ENCODE measurements at regions not wholly inside any gene's neighbourhood (a gene's known extent, or its start where the extent isn't known, plus 50 kb on each side); places are given as distances from the start of the nearest gene placed in this dataset.

- TF ChIP-seq CTCF (conservative IDR thresholded peaks at IDR 0.05 in 1 of 2, IDR thresholded peaks at IDR 0.05 in 1 of 2; ENCODE audit: low read depth in 1 of 2, low read length in 2 of 2) = no peak
- no peak for TF ChIP-seq EZH2 (IDR thresholded peaks at IDR 0.05; ENCODE audit: low read length, missing control alignments)
Observed at GRCh38 chr5:54841481-54841880, 143.9 kb downstream of the ESM1 start.
